ENCODE measurements at regions not wholly inside any gene's neighbourhood (a gene's known extent, or its start where the extent isn't known, plus 50 kb on each side); places are given as distances from the start of the nearest gene placed in this dataset.

- Histone ChIP-seq H3K36me3 (ENCODE audit: control insufficient read depth, insufficient read depth, low read length) (no peaks in the 10 kb centered on the region), H3K4me3 (ENCODE audit: low read depth, low read length) (no peak overlapping the region), H3K27me3 (ENCODE audit: control insufficient read depth, insufficient read depth, low read length) (no peaks in the 10 kb centered on the region)
- no peak for TF ChIP-seq CTCF (IDR thresholded peaks at IDR 0.05; ENCODE audit: insufficient read depth, low read length, poor library complexity, severe bottlenecking)
- no peak for DNase-seq (ENCODE audit: low read depth)
These were observed 523.9 kb downstream of the LMO4 start for GRCh38 chr1:87852410-87853161.

- H3K4me3 ChIP-seq (ENCODE audit: low read depth, low read length) = no peak overlapping the region
- no peak for TF ChIP-seq CTCF (IDR thresholded peaks at IDR 0.05; ENCODE audit: insufficient read depth, low read length, poor library complexity, severe bottlenecking)
- H3K36me3 ChIP-seq (ENCODE audit: control insufficient read depth, insufficient read depth, low read length) = no peaks in the 10 kb centered on the region
- no peaks in the 10 kb centered on the region for H3K27me3 ChIP-seq (ENCODE audit: control insufficient read depth, insufficient read depth, low read length)
- no peak for DNase-seq (ENCODE audit: low read depth)
These were observed 525.1 kb downstream of the LMO4 start for GRCh38 chr1:87853576-87854351.

GRCh38 chr1:87863317-87863716 lies 534.6 kb downstream of the LMO4 start:
- no peak for TF ChIP-seq CTCF (IDR thresholded peaks at IDR 0.05; ENCODE audit: insufficient read depth, low read length, poor library complexity, severe bottlenecking)
- no peak overlapping the region for H3K4me3 ChIP-seq (ENCODE audit: low read depth, low read length)
- DNase-seq (ENCODE audit: low read depth) = no peak
- H3K27me3 ChIP-seq (ENCODE audit: control insufficient read depth, insufficient read depth, low read length) = no peaks in the 10 kb centered on the region
- no peaks in the 10 kb centered on the region for H3K36me3 ChIP-seq (ENCODE audit: control insufficient read depth, insufficient read depth, low read length)

- no peak for DNase-seq (ENCODE audit: low read depth)
- Histone ChIP-seq H3K36me3 (ENCODE audit: control insufficient read depth, insufficient read depth, low read length) (no peaks in the 10 kb centered on the region), H3K27me3 (ENCODE audit: control insufficient read depth, insufficient read depth, low read length) (no peaks in the 10 kb centered on the region), H3K4me3 (ENCODE audit: low read depth, low read length) (no peak overlapping the region)
- no peak for TF ChIP-seq CTCF (IDR thresholded peaks at IDR 0.05; ENCODE audit: insufficient read depth, low read length, poor library complexity, severe bottlenecking)
These were observed 536.0 kb downstream of the LMO4 start for GRCh38 chr1:87864676-87865075.

- DNase-seq (ENCODE audit: low read depth) = no peak
- Histone ChIP-seq H3K27me3 (ENCODE audit: control insufficient read depth, insufficient read depth, low read length) (no peaks in the 10 kb centered on the region), H3K36me3 (ENCODE audit: control insufficient read depth, insufficient read depth, low read length) (no peaks in the 10 kb centered on the region), H3K4me3 (ENCODE audit: low read depth, low read length) (no peak overlapping the region)
- TF ChIP-seq CTCF (IDR thresholded peaks at IDR 0.05; ENCODE audit: insufficient read depth, low read length, poor library complexity, severe bottlenecking) = no peak
These were observed 537.7 kb downstream of the LMO4 start for GRCh38 chr1:87866416-87866815.
